HG03060 (cell line): ENCODE measurements at regions not wholly inside any gene's neighbourhood (a gene's known extent, or its start where the extent isn't known, plus 50 kb on each side); places are given as distances from the start of the nearest gene placed in this dataset.
"Not testable (repeated sequence)": the region's sequence is repeated elsewhere in the genome, so short reads cannot be mapped to it uniquely, and the experiment has no call there.

Experiments
- ATAC-seq: cut with Tn5 transposase; IDR thresholded peaks from one replicate; pipeline ENCODE4 v1.9.1; 2021; ENCODE audit warnings: low read depth, moderate number of reproducible peaks; ENCODE audit not compliant: unreplicated experiment

GRCh38 chr11:81227409-81227808, 1506.3 kb downstream of the FAM181B start:
- not testable (repeated sequence) for ATAC-seq

- no peak for ATAC-seq
These were observed 1509.3 kb downstream of the FAM181B start for GRCh38 chr11:81224396-81224795.

GRCh38 chr11:81222491-81222890, 1511.2 kb downstream of the FAM181B start:
- no peak for ATAC-seq

DNA sequence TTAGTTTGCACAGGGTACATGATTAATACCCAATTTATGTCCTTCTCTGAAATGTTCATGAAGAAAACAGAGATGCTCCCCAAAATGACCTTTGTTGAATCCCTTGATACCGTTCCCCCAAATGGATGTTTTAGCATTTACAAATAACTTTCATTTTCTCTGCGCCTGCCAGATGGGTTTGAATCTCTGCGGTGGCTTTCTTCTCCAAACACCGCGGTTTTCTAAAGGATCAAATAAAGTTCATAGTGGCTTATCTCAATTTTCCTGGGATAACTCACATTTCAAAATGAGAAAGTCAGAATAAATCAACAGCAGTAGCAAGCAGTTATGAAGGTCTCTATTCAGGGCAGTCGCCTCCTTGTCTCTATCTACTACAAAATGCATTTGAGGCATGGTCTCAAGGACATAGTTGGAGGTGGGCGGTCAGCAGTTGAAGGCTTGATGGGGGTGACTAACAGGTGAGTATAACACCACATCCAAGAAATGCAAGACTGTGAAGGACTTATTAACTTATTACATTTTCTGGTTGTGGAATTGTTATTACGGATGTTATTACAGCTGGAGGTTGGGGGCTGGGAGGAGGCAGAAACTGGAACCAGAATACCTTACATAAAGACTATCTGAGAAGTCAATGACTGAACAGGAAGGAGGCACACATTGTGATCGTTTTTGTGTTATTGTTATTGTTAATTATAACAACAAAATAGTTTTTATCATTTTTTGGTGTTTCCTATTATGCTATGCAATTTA, 1513.3 kb downstream of the FAM181B start:
- no peak for ATAC-seq

DNA sequence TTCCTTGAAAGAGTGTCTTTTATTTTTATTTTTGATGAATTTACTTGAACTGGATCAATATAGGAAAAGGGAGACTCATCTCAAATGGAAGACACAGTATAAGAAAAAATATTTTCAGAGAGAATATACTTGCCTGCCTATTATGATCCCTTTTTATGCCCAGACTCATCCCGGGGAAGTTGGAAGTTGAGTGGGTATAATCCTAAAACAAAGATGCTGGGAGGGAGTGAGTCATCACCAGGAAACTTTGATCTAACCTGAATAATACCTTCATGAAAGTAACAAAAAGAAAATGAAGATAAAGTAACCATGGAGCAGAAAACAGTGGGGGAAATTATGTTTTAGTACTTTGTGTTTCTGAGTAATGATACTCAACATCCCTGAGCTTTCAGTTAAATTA, 1514.0 kb downstream of the FAM181B start:
- ATAC-seq: no peak

GRCh38 chr11:81218440-81218839, 1515.2 kb downstream of the FAM181B start:
- no peak for ATAC-seq

DNA sequence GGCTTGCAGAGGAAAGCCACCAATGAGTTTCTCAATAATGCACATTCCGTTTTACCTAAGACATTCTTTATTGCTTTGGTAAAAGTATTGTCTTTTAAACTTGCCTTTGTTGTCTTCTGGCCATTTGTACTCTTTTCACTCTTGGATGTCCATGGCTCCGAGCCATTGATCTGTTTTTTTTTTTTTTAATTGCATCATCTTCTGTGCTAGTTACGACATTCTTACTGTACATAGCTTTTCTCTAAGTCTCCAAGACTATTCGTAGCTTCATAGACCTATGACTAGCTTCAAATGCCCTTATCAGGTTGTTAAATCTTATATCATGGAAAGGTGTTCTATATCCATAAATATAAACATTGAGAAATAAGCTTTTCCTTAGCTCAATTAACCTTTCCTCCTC, 1522.6 kb downstream of the FAM181B start:
- no peak for ATAC-seq

- no peak for ATAC-seq
These were observed 1526.1 kb downstream of the FAM181B start for GRCh38 chr11:81207421-81208054.

GRCh38 chr11:81203876-81204275, 1529.8 kb downstream of the FAM181B start:
- ATAC-seq: no peak

DNA sequence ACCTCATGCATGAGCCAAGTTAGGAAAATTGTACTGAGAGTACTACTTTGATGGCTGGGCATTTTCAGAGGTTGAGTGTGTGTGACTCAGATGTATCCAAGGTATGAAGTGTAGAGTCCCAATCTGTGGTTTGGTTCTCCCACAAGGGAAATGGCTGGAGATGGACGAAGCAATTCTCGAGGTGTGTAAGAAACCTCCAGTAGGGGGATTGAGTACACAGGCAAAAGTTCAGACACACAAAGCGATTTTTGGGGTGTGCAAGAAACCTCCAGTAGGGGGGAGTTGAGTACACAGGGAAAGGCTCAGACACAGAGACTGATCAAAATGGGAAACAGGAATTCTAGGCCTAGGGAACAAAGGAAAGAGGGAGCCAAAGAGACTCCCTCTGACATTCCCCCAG, 1536.3 kb downstream of the FAM181B start:
- ATAC-seq: no peak

DNA sequence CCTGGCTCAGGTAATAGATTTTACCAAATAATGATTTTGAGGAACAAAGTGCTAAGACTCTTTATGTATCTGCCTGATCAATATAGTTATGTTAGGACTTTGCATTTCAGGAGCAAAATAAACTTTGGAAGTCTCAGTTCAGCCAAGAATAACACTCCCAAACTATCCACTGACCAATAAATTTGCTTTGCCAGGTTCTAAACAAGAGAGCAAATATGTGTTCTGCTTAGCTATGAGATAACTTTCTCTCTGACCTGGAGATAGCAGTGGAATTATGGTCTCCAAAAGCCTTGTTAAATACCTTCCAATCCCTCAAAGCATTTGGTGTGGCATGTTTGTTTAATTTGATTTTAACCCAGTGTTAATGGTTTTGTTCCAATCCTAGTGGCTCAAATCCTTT, 1541.1 kb downstream of the FAM181B start:
- no peak for ATAC-seq

- ATAC-seq: no peak
These were observed 1543.1 kb downstream of the FAM181B start for GRCh38 chr11:81190546-81190945.

DNA sequence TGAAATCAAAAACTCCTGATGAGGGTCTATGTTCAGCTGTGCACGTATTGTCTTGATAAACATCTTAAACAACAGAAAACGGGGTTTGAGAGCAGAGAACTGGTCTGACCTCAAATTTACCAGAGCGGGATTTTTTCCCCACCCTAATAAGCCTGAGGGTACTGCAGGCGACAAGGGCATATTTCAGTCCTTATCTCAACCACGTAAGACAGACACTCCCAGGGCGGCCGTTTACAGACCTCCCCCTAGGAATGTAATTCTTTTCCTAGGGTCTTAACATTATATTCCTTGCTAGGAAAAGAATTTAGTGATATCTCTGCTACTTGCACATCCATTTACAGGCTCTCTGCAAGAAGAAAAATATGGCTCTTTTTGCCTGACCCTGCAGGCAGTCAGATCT, 1546.6 kb downstream of the FAM181B start:
- ATAC-seq: not testable (repeated sequence)

- ATAC-seq: no peak
These were observed 1558.9 kb downstream of the FAM181B start for GRCh38 chr11:81174646-81175330.

DNA sequence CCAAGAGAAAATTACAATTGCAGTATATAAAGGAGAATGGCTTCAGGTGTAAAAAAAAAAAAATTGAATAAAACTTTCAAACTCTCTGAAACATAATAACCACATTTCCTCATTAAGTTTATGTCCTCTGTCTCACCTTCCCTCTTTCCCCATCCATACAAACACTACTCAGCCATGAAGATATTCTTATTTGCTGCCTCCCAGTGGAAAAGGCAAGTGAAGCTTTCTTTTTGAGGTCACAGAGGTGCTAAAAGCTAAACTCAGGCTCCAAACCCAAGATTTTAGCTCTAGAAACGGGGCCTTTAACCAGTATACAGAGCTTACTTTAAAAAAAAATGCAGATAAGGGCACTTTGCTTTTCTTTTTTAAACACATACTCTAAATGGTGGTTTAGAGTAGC, 1568.5 kb downstream of the FAM181B start:
- ATAC-seq: no peak

DNA sequence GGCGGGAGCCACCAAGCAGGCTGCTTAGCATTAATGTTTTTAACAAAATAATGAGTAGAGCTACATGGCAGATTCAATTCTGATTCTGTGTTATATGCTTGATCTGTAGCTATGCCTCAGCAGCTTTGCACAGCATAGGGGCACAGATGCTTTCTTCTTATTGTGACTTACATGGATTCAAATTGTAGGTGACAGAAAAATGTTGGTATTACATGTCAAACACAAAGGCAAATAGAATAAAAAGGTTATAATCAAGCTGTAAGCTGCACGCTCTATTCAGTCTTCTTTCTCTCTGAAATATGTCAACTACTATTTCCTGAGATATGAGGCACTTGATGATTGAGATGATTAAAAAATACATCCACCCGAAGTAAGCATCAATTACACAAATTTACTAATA, 1573.8 kb downstream of the FAM181B start:
- no peak for ATAC-seq

DNA sequence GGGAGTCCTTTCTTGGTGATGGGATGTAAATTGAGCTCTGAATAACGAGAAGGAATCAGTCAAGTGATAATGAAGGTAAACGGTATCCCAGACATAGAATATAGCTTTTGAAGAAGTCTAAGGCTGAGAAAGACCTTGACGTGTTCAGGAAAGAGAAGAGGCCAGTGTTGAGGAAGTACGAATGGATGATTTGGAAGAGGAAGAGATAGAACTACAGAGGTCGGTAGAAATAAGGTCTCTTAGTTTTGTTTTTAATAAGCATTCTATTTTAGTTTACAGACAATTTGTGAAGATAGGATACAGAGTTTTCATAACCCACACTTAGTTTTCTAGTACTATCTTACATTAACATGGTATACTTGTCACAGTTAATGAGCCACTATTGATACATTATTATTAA, 1598.1 kb downstream of the FAM181B start:
- no peak for ATAC-seq

GRCh38 chr11:81129618-81130017, 1604.0 kb downstream of the FAM181B start:
- no peak for ATAC-seq

DNA sequence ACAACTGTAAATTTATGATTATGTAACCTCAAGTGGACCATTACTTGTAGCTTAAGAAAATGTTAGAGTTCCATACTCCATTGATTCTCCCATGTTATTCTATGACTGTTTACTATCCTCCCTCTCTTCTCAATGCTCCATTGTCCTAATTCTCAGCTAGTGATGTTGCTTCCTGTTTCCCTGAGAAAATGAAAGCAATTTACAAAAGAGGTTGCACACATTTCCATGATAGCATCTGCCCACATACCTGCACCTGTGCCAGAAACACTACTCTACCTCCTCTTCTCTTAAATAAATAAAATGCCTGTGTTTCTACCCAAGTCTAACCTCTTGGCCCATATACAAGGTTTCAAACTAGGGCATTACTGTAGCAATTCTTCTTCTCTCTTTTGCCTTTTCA, 1620.9 kb downstream of the FAM181B start:
- no peak for ATAC-seq

GRCh38 chr11:81104051-81104450, 1629.6 kb downstream of the FAM181B start:
- ATAC-seq: no peak

DNA sequence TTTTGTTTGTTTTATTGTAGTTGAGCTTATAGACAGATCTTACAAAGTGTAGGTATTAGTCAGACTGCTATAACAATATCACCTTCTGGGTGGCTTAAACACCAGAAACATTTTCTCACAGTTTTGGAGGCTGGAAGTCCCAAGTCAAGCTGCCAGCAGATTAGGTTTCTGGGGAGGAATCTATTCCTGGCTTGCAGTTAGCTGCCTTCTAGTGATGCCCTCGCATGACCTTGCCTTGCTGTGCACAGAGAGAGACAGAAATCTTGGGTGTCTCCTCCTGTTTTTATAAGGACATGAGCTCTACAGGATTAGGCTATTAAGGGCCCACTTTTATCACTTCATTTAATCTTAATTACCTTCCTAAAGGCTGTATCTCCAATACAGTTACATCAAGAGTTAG, 1635.2 kb downstream of the FAM181B start:
- ATAC-seq: no peak

GRCh38 chr11:81092522-81092921, 1641.1 kb downstream of the FAM181B start:
- no peak for ATAC-seq
